ENCODE measurements at regions not wholly inside any gene's neighbourhood (a gene's known extent, or its start where the extent isn't known, plus 50 kb on each side); places are given as distances from the start of the nearest gene placed in this dataset.

GRCh38 chr16:86418981-86419380 is 91.3 kb upstream of the FOXF1 start:
- no peak for TF ChIP-seq POLR2A (IDR thresholded peaks at IDR 0.05; ENCODE audit: low read depth, low read length)
- TF ChIP-seq SPI1 (IDR thresholded peaks at IDR 0.05; ENCODE audit: low read depth, low read length) = no peak
- TF ChIP-seq POLR2AphosphoS5 (IDR thresholded peaks at IDR 0.05; ENCODE audit: low read depth, low read length) = no peak
- TF ChIP-seq POU2F2 (IDR thresholded peaks at IDR 0.05; ENCODE audit: low read depth, low read length) = no peak
- no peak for TF ChIP-seq TAF1 (IDR thresholded peaks at IDR 0.05; ENCODE audit: low read depth, low read length)
